B cell (primary cell): ENCODE measurements at regions not wholly inside any gene's neighbourhood (a gene's known extent, or its start where the extent isn't known, plus 50 kb on each side); places are given as distances from the start of the nearest gene placed in this dataset.

Source experiments
- CTCF ChIP-seq: fragments of 200-600 bp; IDR thresholded peaks from one replicate; pipeline ENCODE4 v1.8.0; 2022; ENCODE audit warnings: antibody characterized with exemption, mild to moderate bottlenecking
- EZH2 ChIP-seq: IDR thresholded peaks from 2 replicates; pipeline ENCODE4 v1.6.1; 2012; ENCODE audit warnings: borderline replicate concordance, low read depth, mild to moderate bottlenecking, moderate library complexity, low read length; ENCODE audit not compliant: insufficient read depth, poor library complexity, severe bottlenecking

GRCh38 chr20:57094252-57094891 is 172.1 kb downstream of the BMP7 start:
- TF ChIP-seq CTCF (no peak), EZH2 (no peak)
